Gastrocnemius medialis (tissue), 4 donors: ENCODE measurements at regions not wholly inside any gene's neighbourhood (a gene's known extent, or its start where the extent isn't known, plus 50 kb on each side); places are given as distances from the start of the nearest gene placed in this dataset.

Experiments used
- CTCF ChIP-seq, 5 experiments: fragments of 450-650 bp in 3 of 5; fragments of 200-600 bp in 2 of 5; sonication (generic) in 2 of 5; IDR thresholded peaks in 4 of 5; conservative IDR thresholded peaks in 1 of 5; 1 replicate in 4 of 5; 2 replicates in 1 of 5; pipeline ENCODE4 v1.5.1; 2016 to 2019; ENCODE audit warnings: antibody characterized with exemption in 5 of 5, mild to moderate bottlenecking in 3 of 5, moderate library complexity in 3 of 5
- POLR2A ChIP-seq, 2 donors: fragments of 450-650 bp; IDR thresholded peaks; one replicate each; pipeline ENCODE4 v1.6.1; 2017; ENCODE audit warnings: antibody characterized with exemption in 2 of 2, mild to moderate bottlenecking in 2 of 2, moderate library complexity in 2 of 2

- TF ChIP-seq CTCF (IDR thresholded peaks at IDR 0.05 in 4 of 5, conservative IDR thresholded peaks at IDR 0.05 in 1 of 5), result no peak
- TF ChIP-seq POLR2A (IDR thresholded peaks at IDR 0.05), result no peak
Measured at GRCh38 chr13:95382411-95382810, 81.2 kb upstream of the ABCC4 start.
